ENCODE measurements at regions not wholly inside any gene's neighbourhood (a gene's known extent, or its start where the extent isn't known, plus 50 kb on each side); places are given as distances from the start of the nearest gene placed in this dataset.
"Not testable (repeated sequence)": the region's sequence is repeated elsewhere in the genome, so short reads cannot be mapped to it uniquely, and the experiment has no call there.

DNA sequence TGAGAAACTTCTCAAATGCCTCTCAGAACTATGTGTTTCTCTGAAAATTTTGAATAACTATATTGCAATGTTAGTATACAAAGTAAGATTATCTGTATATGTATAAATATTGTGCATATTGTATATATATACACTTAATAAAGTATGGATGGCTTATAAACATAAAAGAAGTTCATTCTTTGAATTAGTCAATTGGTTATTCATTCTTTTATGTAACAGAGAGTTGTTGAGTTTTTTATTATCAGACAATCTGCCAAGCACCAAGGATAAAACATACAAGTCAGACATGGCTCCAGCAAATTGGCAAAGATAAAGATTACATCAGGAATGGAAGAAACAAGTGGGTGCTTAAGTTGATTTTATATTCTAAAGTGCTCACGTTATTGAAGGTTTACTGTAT, 289.1 kb upstream of the EYS start:
- H3K4me3 ChIP-seq (ENCODE audit: low read length) = no peak overlapping the region
- H3K27ac ChIP-seq (ENCODE audit: low read length) = no peak overlapping the region
- WGBS (ENCODE audit: insufficient coverage, insufficient read length) = no CpG with 5 or more reads among the region's 1 CpG
- no peaks in the 10 kb centered on the region for H3K4me1 ChIP-seq (ENCODE audit: control insufficient read depth, insufficient read depth, low read length)
- no peaks in the 10 kb centered on the region for H3K27me3 ChIP-seq (ENCODE audit: control insufficient read depth, insufficient read depth, low read length)
- H3K36me3 ChIP-seq (ENCODE audit: control insufficient read depth, insufficient read depth, low read length) = no peaks in the 10 kb centered on the region; the same call in 1 of the 2 replicates
- no peak for DNase-seq (ENCODE audit: low read depth, low spot score)
- no peaks in the 10 kb centered on the region for H3K9me3 ChIP-seq (ENCODE audit: control insufficient read depth, insufficient read depth, low read length)

- DNase-seq (ENCODE audit: low read depth, low spot score) = no peak
- H3K4me3 ChIP-seq (ENCODE audit: low read length) = no peak overlapping the region
- no peaks in the 10 kb centered on the region for H3K36me3 ChIP-seq (ENCODE audit: control insufficient read depth, insufficient read depth, low read length)
- no peak overlapping the region for H3K27ac ChIP-seq (ENCODE audit: low read length)
- H3K4me1 ChIP-seq (ENCODE audit: control insufficient read depth, insufficient read depth, low read length) = no peaks in the 10 kb centered on the region
- H3K9me3 ChIP-seq (ENCODE audit: control insufficient read depth, insufficient read depth, low read length) = no peaks in the 10 kb centered on the region
- no CpG with 5 or more reads among the region's 5 CpGs for WGBS (ENCODE audit: insufficient coverage, insufficient read length)
- no peaks in the 10 kb centered on the region for H3K27me3 ChIP-seq (ENCODE audit: control insufficient read depth, insufficient read depth, low read length)
Measured at GRCh38 chr6:65989676-65990075, 282.6 kb upstream of the EYS start.

DNA sequence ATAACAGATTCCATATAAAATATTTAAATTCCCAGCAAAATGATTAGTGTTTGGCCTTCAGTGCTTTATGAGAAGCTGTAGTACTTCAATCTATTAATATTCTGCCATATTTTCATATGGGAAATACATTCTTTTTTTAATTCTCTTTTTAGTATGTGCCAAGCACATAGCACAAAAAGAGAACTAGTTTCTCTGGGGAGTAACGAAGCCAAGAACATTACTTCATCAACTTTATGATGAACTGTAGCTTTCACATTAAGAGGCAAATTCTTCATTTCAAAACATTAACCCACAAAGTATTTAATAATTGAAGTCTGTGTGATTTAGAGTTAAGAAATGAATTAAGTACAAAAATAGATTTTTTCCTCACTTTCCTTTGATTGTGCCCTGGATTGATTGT, 281.0 kb upstream of the EYS start:
- WGBS (ENCODE audit: insufficient coverage, insufficient read length) = no CpG with 5 or more reads among the region's 1 CpG
- Histone ChIP-seq H3K27ac (ENCODE audit: low read length) (no peak overlapping the region), H3K4me1 (ENCODE audit: control insufficient read depth, insufficient read depth, low read length) (no peaks in the 10 kb centered on the region), H3K36me3 (ENCODE audit: control insufficient read depth, insufficient read depth, low read length) (no peaks in the 10 kb centered on the region), H3K9me3 (ENCODE audit: control insufficient read depth, insufficient read depth, low read length) (no peaks in the 10 kb centered on the region), H3K27me3 (ENCODE audit: control insufficient read depth, insufficient read depth, low read length) (no peaks in the 10 kb centered on the region), H3K4me3 (ENCODE audit: low read length) (no peak overlapping the region)
- no peak for DNase-seq (ENCODE audit: low read depth, low spot score)

- Histone ChIP-seq H3K4me3 (ENCODE audit: low read length) (no peak overlapping the region), H3K27me3 (ENCODE audit: control insufficient read depth, insufficient read depth, low read length) (no peaks in the 10 kb centered on the region), H3K27ac (ENCODE audit: low read length) (no peak overlapping the region), H3K4me1 (ENCODE audit: control insufficient read depth, insufficient read depth, low read length) (no peaks in the 10 kb centered on the region), H3K9me3 (ENCODE audit: control insufficient read depth, insufficient read depth, low read length) (no peaks in the 10 kb centered on the region; the same call in 1 of the 2 replicates), H3K36me3 (ENCODE audit: control insufficient read depth, insufficient read depth, low read length) (no peaks in the 10 kb centered on the region)
- WGBS (ENCODE audit: insufficient coverage, insufficient read length) = no CpG with 5 or more reads among the region's 2 CpGs
- DNase-seq (ENCODE audit: low read depth, low spot score) = no peak
Measured at GRCh38 chr6:65984089-65984488, 277.1 kb upstream of the EYS start.

- H3K27ac ChIP-seq (ENCODE audit: low read length) = no peak overlapping the region
- H3K27me3 ChIP-seq (ENCODE audit: control insufficient read depth, insufficient read depth, low read length) = no peaks in the 10 kb centered on the region
- DNase-seq (ENCODE audit: low read depth, low spot score) = no peak
- H3K4me3 ChIP-seq (ENCODE audit: low read length) = no peak overlapping the region
- H3K4me1 ChIP-seq (ENCODE audit: control insufficient read depth, insufficient read depth, low read length) = no peaks in the 10 kb centered on the region
- no peaks in the 10 kb centered on the region for H3K36me3 ChIP-seq (ENCODE audit: control insufficient read depth, insufficient read depth, low read length)
- H3K9me3 ChIP-seq (ENCODE audit: control insufficient read depth, insufficient read depth, low read length) = peaks cover 1% of the 10 kb centered on the region; the same call in 1 of the 2 replicates
- WGBS (ENCODE audit: insufficient coverage, insufficient read length) = no CpG with 5 or more reads among the region's 2 CpGs
Measured at GRCh38 chr6:65979120-65979519, 272.1 kb upstream of the EYS start.

DNA sequence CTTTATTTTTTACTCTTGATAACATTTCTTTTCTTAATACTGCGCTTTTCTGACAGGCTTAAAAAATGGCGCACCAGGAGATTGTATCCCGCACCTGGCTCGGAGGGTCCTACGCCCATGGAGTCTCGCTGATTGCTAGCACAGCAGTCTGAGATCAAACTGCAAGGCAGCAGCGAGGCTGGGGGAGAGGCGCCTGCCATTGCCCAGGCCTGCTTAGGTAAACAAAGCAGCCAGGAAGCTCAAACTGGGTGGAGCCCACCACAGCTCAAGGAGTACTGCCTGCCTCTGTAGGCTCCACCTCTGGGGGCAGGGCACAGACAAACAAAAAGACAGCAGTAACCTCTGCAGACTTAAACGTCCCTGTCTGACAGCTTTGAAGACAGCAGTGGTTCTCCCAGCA, 264.2 kb upstream of the EYS start:
- not testable (repeated sequence) for H3K4me3 ChIP-seq (ENCODE audit: low read length); H3K36me3 ChIP-seq (ENCODE audit: control insufficient read depth, insufficient read depth, low read length); H3K4me1 ChIP-seq (ENCODE audit: control insufficient read depth, insufficient read depth, low read length); H3K9me3 ChIP-seq (ENCODE audit: control insufficient read depth, insufficient read depth, low read length); H3K27me3 ChIP-seq (ENCODE audit: control insufficient read depth, insufficient read depth, low read length); H3K27ac ChIP-seq (ENCODE audit: low read length); DNase-seq (ENCODE audit: low read depth, low spot score)
- WGBS (ENCODE audit: insufficient coverage, insufficient read length) = no CpG with 5 or more reads among the region's 9 CpGs

GRCh38 chr6:65964261-65964660, 257.2 kb upstream of the EYS start:
- no peaks in the 10 kb centered on the region for H3K4me1 ChIP-seq (ENCODE audit: control insufficient read depth, insufficient read depth, low read length)
- no peak overlapping the region for H3K4me3 ChIP-seq (ENCODE audit: low read length)
- no peaks in the 10 kb centered on the region for H3K9me3 ChIP-seq (ENCODE audit: control insufficient read depth, insufficient read depth, low read length)
- H3K27ac ChIP-seq (ENCODE audit: low read length) = no peak overlapping the region
- no peak for DNase-seq (ENCODE audit: low read depth, low spot score)
- no peaks in the 10 kb centered on the region for H3K36me3 ChIP-seq (ENCODE audit: control insufficient read depth, insufficient read depth, low read length)
- H3K27me3 ChIP-seq (ENCODE audit: control insufficient read depth, insufficient read depth, low read length) = no peaks in the 10 kb centered on the region

DNA sequence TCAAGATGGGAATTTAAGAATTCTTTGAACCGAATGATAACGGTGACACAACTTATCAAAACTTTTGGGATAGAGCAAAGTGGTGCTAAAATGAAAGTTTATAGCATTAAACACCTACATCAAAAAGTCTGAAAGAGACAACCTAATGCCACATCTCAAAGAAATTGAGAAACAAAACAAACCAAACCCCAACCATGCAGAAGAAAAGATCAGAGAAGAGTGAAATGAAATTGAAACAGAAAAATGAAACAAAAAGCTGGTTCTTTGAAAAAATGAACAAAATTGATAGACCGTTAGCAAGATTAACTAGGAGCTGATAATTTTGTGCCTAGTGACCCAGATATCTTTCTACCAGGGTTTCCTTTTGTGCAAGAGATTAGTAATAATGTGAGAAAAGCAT, 248.0 kb upstream of the EYS start:
- no peak overlapping the region for H3K4me3 ChIP-seq (ENCODE audit: low read length)
- whole genome bisulfite sequencing (ENCODE audit: insufficient coverage, insufficient read length) = no CpG with 5 or more reads among the region's 3 CpGs
- H3K36me3 ChIP-seq (ENCODE audit: control insufficient read depth, insufficient read depth, low read length) = no peaks in the 10 kb centered on the region

GRCh38 chr6:65948062-65948461, 241.0 kb upstream of the EYS start:
- H3K27me3 ChIP-seq (ENCODE audit: control insufficient read depth, insufficient read depth, low read length) = no peaks in the 10 kb centered on the region
- no CpG with 5 or more reads among the region's 1 CpG for WGBS (ENCODE audit: insufficient coverage, insufficient read length)
- H3K4me3 ChIP-seq (ENCODE audit: low read length) = no peak overlapping the region
- H3K36me3 ChIP-seq (ENCODE audit: control insufficient read depth, insufficient read depth, low read length) = no peaks in the 10 kb centered on the region
- H3K4me1 ChIP-seq (ENCODE audit: control insufficient read depth, insufficient read depth, low read length) = no peaks in the 10 kb centered on the region
- no peak for DNase-seq (ENCODE audit: low read depth, low spot score)
- H3K9me3 ChIP-seq (ENCODE audit: control insufficient read depth, insufficient read depth, low read length) = no peaks in the 10 kb centered on the region
- H3K27ac ChIP-seq (ENCODE audit: low read length) = no peak overlapping the region

More for the DNA sequence above, 248.0 kb upstream of the EYS start:
- DNase-seq (ENCODE audit: low read depth, low spot score) = no peak
- H3K27me3 ChIP-seq (ENCODE audit: control insufficient read depth, insufficient read depth, low read length) = no peaks in the 10 kb centered on the region
- no peaks in the 10 kb centered on the region for H3K4me1 ChIP-seq (ENCODE audit: control insufficient read depth, insufficient read depth, low read length)
- no peak overlapping the region for H3K27ac ChIP-seq (ENCODE audit: low read length)
- no peaks in the 10 kb centered on the region for H3K9me3 ChIP-seq (ENCODE audit: control insufficient read depth, insufficient read depth, low read length)

DNA sequence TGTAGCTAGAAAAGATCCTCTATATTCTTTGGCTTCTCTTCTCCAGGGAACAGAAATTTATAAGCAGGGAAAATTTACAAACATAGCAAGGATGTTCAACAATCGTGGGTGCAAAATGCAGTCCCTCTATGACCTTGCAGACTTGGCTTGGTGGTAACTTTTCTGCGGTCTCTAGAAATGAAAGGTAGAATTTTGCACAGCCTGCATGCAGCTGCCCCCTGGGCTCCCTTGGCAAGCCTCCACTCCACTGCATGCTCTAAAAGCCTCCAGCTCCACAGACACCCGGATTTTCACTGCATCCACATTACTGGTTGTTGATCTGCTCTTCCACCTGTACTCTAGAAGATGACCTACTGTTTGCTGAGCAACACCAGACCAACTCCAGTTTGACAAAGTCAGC, 236.5 kb upstream of the EYS start:
- H3K27me3 ChIP-seq (ENCODE audit: control insufficient read depth, insufficient read depth, low read length) = no peaks in the 10 kb centered on the region
- H3K4me3 ChIP-seq (ENCODE audit: low read length) = no peak overlapping the region
- H3K9me3 ChIP-seq (ENCODE audit: control insufficient read depth, insufficient read depth, low read length) = no peaks in the 10 kb centered on the region
- no peak for DNase-seq (ENCODE audit: low read depth, low spot score)
- H3K27ac ChIP-seq (ENCODE audit: low read length) = no peak overlapping the region
- H3K36me3 ChIP-seq (ENCODE audit: control insufficient read depth, insufficient read depth, low read length) = no peaks in the 10 kb centered on the region
- no CpG with 5 or more reads among the region's 3 CpGs for WGBS (ENCODE audit: insufficient coverage, insufficient read length)
- H3K4me1 ChIP-seq (ENCODE audit: control insufficient read depth, insufficient read depth, low read length) = no peaks in the 10 kb centered on the region

DNA sequence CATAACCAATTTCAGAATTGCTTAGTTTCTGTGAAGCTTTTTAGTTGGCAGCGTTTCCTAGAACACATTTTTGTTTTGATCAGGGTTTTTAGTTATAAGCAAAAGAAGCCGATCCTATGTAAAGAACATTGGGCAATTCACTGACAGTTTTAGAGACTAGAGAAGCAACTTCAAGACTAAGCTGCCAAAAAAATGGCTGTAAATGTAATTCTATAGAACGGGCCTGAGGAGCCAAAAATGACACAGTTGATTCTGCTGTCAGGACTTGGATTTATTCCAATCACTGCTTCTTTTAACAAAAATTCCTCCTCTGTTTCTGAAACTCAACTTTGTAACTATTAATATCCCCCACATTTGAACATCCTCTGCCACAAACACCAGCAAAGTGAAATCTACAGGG, 236.0 kb upstream of the EYS start:
- Histone ChIP-seq H3K27ac (ENCODE audit: low read length) (no peak overlapping the region), H3K27me3 (ENCODE audit: control insufficient read depth, insufficient read depth, low read length) (no peaks in the 10 kb centered on the region), H3K9me3 (ENCODE audit: control insufficient read depth, insufficient read depth, low read length) (no peaks in the 10 kb centered on the region), H3K36me3 (ENCODE audit: control insufficient read depth, insufficient read depth, low read length) (no peaks in the 10 kb centered on the region), H3K4me1 (ENCODE audit: control insufficient read depth, insufficient read depth, low read length) (no peaks in the 10 kb centered on the region), H3K4me3 (ENCODE audit: low read length) (no peak overlapping the region)
- no peak for DNase-seq (ENCODE audit: low read depth, low spot score)
- no CpG with 5 or more reads among the region's 3 CpGs for WGBS (ENCODE audit: insufficient coverage, insufficient read length)

Measured in iPS DF 6.9 (cell line).